HepG2 (cell line): ENCODE measurements at regions not wholly inside any gene's neighbourhood (a gene's known extent, or its start where the extent isn't known, plus 50 kb on each side); places are given as distances from the start of the nearest gene placed in this dataset.

Experiments used
- ATAC-seq: fragments of 200-7000 bp; cut with Tn5 transposase; 3 replicates; pipeline ENCODE4 v1.9.1; 2020; ENCODE audit warnings: mild to moderate bottlenecking, moderate library complexity
- BruUV-seq: library from RNA; stranded (reverse); fragments of 400-500 nt; replicated peaks from 2 replicates; lab custom pipeline; 2021; lab: Mats Ljungman, UMichigan
- CTCF ChIA-PET: fragments of 300-600 bp; formaldehyde crosslinking; extraction: SDS; loops from one replicate; lab custom pipeline; 2021; ENCODE audit warnings: low total read pairs, inconsistent platforms, low intra/inter-chr PET ratio; lab: Yijun Ruan, JAX
- POLR2A ChIA-PET: fragments of 350-600 bp; sonication (Branson Sonifier 250); formaldehyde crosslinking; loops from one replicate; lab custom pipeline; 2020; ENCODE audit warnings: antibody characterized with exemption, inconsistent platforms; lab: Yijun Ruan, JAX
- DNase-seq: peaks from one replicate; pipeline ENCODE4 v3.0.0-alpha.2; 2015; ENCODE audit warnings: low spot score
- FAIRE-seq: peaks from 3 replicates; lab custom pipeline; 2011; peaks lifted over from hg19 to GRCh38; lab: Jason Lieb, UNC
- H2AFZ ChIP-seq: one replicate; pipeline ENCODE4 v1.6.1; 2011; ENCODE audit warnings: low read length, inconsistent platforms
- H3K27ac ChIP-seq: fragments of 300-600 bp; 3 replicates; pipeline ENCODE4 v1.8.0; 2011; ENCODE audit warnings: mixed run types, mild to moderate bottlenecking, mixed read lengths, low read length, inconsistent platforms; ENCODE audit not compliant: insufficient read depth; ENCODE audit errors: extremely low read length
- H3K27me3 ChIP-seq, 2 experiments: fragments of 200-600 bp in 1 of 2; 2 replicates in 1 of 2; 3 replicates in 1 of 2; pipeline versions ENCODE4 v1.6.0 to v1.8.0; 2011; ENCODE audit warnings: low read length in 2 of 2, mild to moderate bottlenecking in 2 of 2, moderate library complexity in 2 of 2, inconsistent platforms in 1 of 2; ENCODE audit not compliant: insufficient read depth in 2 of 2, control insufficient read depth in 1 of 2
- H3K36me3 ChIP-seq, 2 experiments: fragments of 200-600 bp in 1 of 2; replicated peaks in 1 of 2; 2 replicates in 1 of 2; 3 replicates in 1 of 2; pipeline versions ENCODE4 v1.5.1 to v1.8.0; 2011; ENCODE audit warnings: low read length in 2 of 2, inconsistent platforms in 1 of 2; ENCODE audit not compliant: insufficient read depth in 2 of 2, control insufficient read depth in 1 of 2
- H3K4me1 ChIP-seq: 2 replicates; pipeline ENCODE4 v1.5.1; 2012; ENCODE audit warnings: low read length, inconsistent platforms; ENCODE audit not compliant: insufficient read depth
- H3K4me2 ChIP-seq: 2 replicates; pipeline ENCODE4 v1.6.0; 2011; ENCODE audit warnings: low read depth, low read length, inconsistent platforms
- H3K4me3 ChIP-seq, 3 experiments: fragments of 200-600 bp in 1 of 3; sonication (generic), shearing (Covaris generic) in 1 of 3; replicated peaks in 1 of 3; 2 replicates each; pipeline ENCODE4 v1.5.1; 2011 to 2016; ENCODE audit warnings: low read length in 3 of 3, inconsistent platforms in 2 of 3, low read depth in 2 of 3, mild to moderate bottlenecking in 2 of 3, control low read depth in 1 of 3, mixed read lengths in 1 of 3; ENCODE audit not compliant: insufficient read depth in 1 of 3
- H3K79me2 ChIP-seq: one replicate; pipeline ENCODE4 v1.6.1; 2011; ENCODE audit warnings: low read length, inconsistent platforms; ENCODE audit not compliant: insufficient read depth
- H3K9ac ChIP-seq: 2 replicates; pipeline ENCODE4 v1.6.0; 2011; ENCODE audit warnings: mild to moderate bottlenecking, low read depth, low read length, inconsistent platforms; ENCODE audit not compliant: insufficient read depth
- H3K9me3 ChIP-seq: 2 replicates; pipeline ENCODE4 v1.5.1; 2012; ENCODE audit warnings: mild to moderate bottlenecking, low read length
- H4K20me1 ChIP-seq: 2 replicates; pipeline ENCODE4 v1.6.0; 2011; ENCODE audit warnings: inconsistent platforms, mild to moderate bottlenecking, low read length, moderate library complexity; ENCODE audit not compliant: insufficient read depth
- FIP1L1 ChIP-seq: fragments of 200-400 bp; formaldehyde crosslinking; IDR thresholded peaks from 2 replicates; pipeline ENCODE4 v1.6.1; 2018; ENCODE audit warnings: low read depth, mild to moderate bottlenecking, low read length, moderate library complexity, borderline replicate concordance; ENCODE audit not compliant: insufficient read depth
- FOXJ3 ChIP-seq: sonication (generic); formaldehyde crosslinking; IDR thresholded peaks from 2 replicates; pipeline ENCODE4 v1.4.0; 2020; ENCODE audit warnings: missing genetic modification reagents, mild to moderate bottlenecking, borderline replicate concordance
- KLF6 ChIP-seq: IDR thresholded peaks from 2 replicates; pipeline ENCODE4 v1.8.0; 2016; ENCODE audit warnings: missing biosample characterization, missing genetic modification reagents
- SAFB2 ChIP-seq: sonication (generic); formaldehyde crosslinking; IDR thresholded peaks from 2 replicates; pipeline ENCODE4 v1.5.1; 2020; ENCODE audit warnings: missing genetic modification reagents, low read depth, mild to moderate bottlenecking, borderline replicate concordance
- SMAD1 ChIP-seq: sonication (generic); formaldehyde crosslinking; IDR thresholded peaks from 2 replicates; pipeline ENCODE4 v1.4.0; 2020; ENCODE audit warnings: missing genetic modification reagents, low read depth, mild to moderate bottlenecking, borderline replicate concordance
- TCF7 ChIP-seq: sonication (generic); IDR thresholded peaks from 2 replicates; pipeline ENCODE4 v1.6.1; 2016; ENCODE audit warnings: antibody characterized with exemption, low read depth
- XBP1 ChIP-seq: sonication (generic); formaldehyde crosslinking; IDR thresholded peaks from 2 replicates; pipeline ENCODE4 v1.5.0; 2020; ENCODE audit warnings: missing genetic modification reagents
- ZFP90 ChIP-seq: sonication (generic); formaldehyde crosslinking; IDR thresholded peaks from 2 replicates; pipeline ENCODE4 v1.8.0; 2022; ENCODE audit warnings: missing genetic modification reagents, mild to moderate bottlenecking, inconsistent platforms, borderline replicate concordance
- ZNF17 ChIP-seq: sonication (generic); formaldehyde crosslinking; IDR thresholded peaks from 2 replicates; pipeline ENCODE4 v1.5.0; 2020; ENCODE audit warnings: mild to moderate bottlenecking, missing genetic modification reagents
- ZNF564 ChIP-seq: sonication (generic); formaldehyde crosslinking; IDR thresholded peaks from 2 replicates; pipeline ENCODE4 v1.8.1; 2023; ENCODE audit warnings: mild to moderate bottlenecking, missing genetic modification reagents
- ZNF761 ChIP-seq: sonication (generic); formaldehyde crosslinking; conservative IDR thresholded peaks from 2 replicates; pipeline ENCODE4 v1.4.0; 2020; ENCODE audit warnings: mild to moderate bottlenecking, missing genetic modification reagents
- WGBS: methylation state at CpG from one replicate; pipeline ENCODE4 v1.1.6; 2017; ENCODE audit warnings: low lambda C conversion rate; 5-methylcytosine and 5-hydroxymethylcytosine counted together
- in situ Hi-C: cut with HindIII; loops from 2 replicates; pipeline ENCODE4 v1.10.0; 2017; ENCODE audit warnings: low pct_unique_long_range_greater_than_20kb; ENCODE audit not compliant: extremely low pct_ligation_motif_present
- intact Hi-C: fragments of 100-400 bp; cut with micrococcal nuclease; formaldehyde crosslinking; loops from one replicate; pipeline ENCODE4 v1.10.0; 2022; ENCODE audit not compliant: unreplicated experiment
- TF ChIP-seq, protein P1 (sequence below): sonication (generic); formaldehyde crosslinking; IDR thresholded peaks from 2 replicates; pipeline ENCODE4 v1.4.0; 2020; ENCODE audit warnings: missing genetic modification reagents
- TF ChIP-seq, protein P2 (sequence below): sonication (generic); formaldehyde crosslinking; IDR thresholded peaks from 2 replicates; pipeline ENCODE4 v1.4.0; 2020; ENCODE audit warnings: mild to moderate bottlenecking, missing genetic modification reagents

DNA sequence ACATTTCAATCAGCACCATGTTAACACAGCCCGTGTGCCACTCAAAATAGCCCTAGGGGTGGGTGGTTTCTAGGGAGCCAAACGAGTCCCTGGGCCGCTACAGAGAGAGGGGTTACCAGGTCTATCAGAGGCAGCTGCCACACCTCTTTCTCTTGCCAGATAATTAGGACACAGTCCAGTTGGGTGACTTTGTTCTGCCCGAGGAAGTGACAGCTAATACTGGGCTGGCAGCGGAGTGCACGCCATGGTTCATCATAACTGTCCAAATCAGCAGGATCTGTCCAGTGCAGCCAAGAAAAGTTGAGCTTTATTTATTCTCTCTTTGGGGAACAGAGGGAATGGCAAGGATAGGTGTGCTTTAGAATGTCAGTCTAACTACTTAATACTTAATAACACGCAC, 583.8 kb downstream of the BRINP1 start (continued):
- TF ChIP-seq, protein P1, sequence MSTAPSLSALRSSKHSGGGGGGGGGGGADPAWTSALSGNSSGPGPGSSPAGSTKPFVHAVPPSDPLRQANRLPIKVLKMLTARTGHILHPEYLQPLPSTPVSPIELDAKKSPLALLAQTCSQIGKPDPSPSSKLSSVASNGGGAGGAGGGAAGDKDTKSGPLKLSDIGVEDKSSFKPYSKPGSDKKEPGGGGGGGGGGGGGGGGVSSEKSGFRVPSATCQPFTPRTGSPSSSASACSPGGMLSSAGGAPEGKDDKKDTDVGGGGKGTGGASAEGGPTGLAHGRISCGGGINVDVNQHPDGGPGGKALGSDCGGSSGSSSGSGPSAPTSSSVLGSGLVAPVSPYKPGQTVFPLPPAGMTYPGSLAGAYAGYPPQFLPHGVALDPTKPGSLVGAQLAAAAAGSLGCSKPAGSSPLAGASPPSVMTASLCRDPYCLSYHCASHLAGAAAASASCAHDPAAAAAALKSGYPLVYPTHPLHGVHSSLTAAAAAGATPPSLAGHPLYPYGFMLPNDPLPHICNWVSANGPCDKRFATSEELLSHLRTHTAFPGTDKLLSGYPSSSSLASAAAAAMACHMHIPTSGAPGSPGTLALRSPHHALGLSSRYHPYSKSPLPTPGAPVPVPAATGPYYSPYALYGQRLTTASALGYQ (CRISPR knock-in tag): no peak
- TF ChIP-seq SAFB2 (CRISPR knock-in tag): no peak
- TF ChIP-seq, protein P2, sequence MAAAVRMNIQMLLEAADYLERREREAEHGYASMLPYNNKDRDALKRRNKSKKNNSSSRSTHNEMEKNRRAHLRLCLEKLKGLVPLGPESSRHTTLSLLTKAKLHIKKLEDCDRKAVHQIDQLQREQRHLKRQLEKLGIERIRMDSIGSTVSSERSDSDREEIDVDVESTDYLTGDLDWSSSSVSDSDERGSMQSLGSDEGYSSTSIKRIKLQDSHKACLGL (CRISPR knock-in tag): no peak
- no peak for TF ChIP-seq FOXJ3
- no peak for TF ChIP-seq FIP1L1

DNA sequence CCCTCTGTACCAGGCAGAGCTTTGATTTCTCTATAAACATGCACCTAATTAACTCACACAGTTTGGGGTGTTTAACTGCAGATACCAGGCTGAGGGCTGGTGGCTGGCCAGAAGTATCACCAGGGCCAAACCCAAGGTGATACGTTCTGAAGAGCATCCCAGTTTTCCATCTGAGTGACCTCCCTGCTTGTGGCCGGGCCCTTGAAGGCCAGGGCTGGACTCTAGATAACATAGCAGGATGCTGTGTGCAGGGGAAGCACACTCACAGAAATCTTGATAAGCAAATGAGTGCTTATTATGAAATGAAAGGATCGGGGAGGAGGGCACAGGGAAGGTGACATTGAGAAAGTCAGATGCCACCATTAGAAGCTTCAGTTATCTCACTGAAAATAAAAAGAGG, 582.4 kb downstream of the BRINP1 start:
- no peaks in the 10 kb centered on the region for H3K36me3 ChIP-seq
- in situ Hi-C loops (no loop called here), intact Hi-C loops (no loop called here)
- H3K9me3 ChIP-seq: peaks cover 95% of the 10 kb centered on the region
- no peaks in the 10 kb centered on the region for H3K79me2 ChIP-seq
- WGBS: 7% methylated on average over 3 of the region's 3 CpGs
- H3K27me3 ChIP-seq: no peaks in the 10 kb centered on the region
- no peak overlapping the region for H3K9ac ChIP-seq
- FAIRE-seq (no peak), DNase-seq (no peak), ATAC-seq (no peak)
- no peak overlapping the region for H3K4me2 ChIP-seq
- no peak overlapping the region for H2AFZ ChIP-seq
- no peaks in the 10 kb centered on the region for H3K4me1 ChIP-seq
- TF ChIP-seq XBP1 (CRISPR knock-in tag) (no peak), ZFP90 (CRISPR knock-in tag) (no peak), TCF7 (no peak), ZNF17 (CRISPR knock-in tag) (no peak), ZNF564 (CRISPR knock-in tag) (no peak), ZNF761 (CRISPR knock-in tag) (no peak), SMAD1 (CRISPR knock-in tag) (no peak), KLF6 (CRISPR knock-in tag) (no peak)
- ChIA-PET CTCF (no interaction called here), POLR2A (no interaction called here)
- no peak overlapping the region for H3K27ac ChIP-seq
- no TSS peak for BruUV-seq
- H3K4me3 ChIP-seq: no peak overlapping the region
- H4K20me1 ChIP-seq: no peaks in the 10 kb centered on the region
